ENCODE measurements at regions not wholly inside any gene's neighbourhood (a gene's known extent, or its start where the extent isn't known, plus 50 kb on each side); places are given as distances from the start of the nearest gene placed in this dataset.

- no peak for DNase-seq (ENCODE audit: low spot score)
- no peak for TF ChIP-seq CTCF (IDR thresholded peaks at IDR 0.05; ENCODE audit: extremely low read depth, insufficient read depth, missing control alignments)
- in situ Hi-C loops (cut with MboI; ENCODE audit: low pct_unique_long_range_greater_than_20kb, low sequenced_read_pairs, unreplicated experiment): no loop called here
These were observed 69.8 kb upstream of the BOC start for GRCh38 chr3:113141543-113141942.

GRCh38 chr3:113142476-113142875 is 68.9 kb upstream of the BOC start:
- in situ Hi-C loops (cut with MboI; ENCODE audit: low pct_unique_long_range_greater_than_20kb, low sequenced_read_pairs, unreplicated experiment): no loop called here
- no peak for DNase-seq (ENCODE audit: low spot score)
- no peak for TF ChIP-seq CTCF (IDR thresholded peaks at IDR 0.05; ENCODE audit: extremely low read depth, insufficient read depth, missing control alignments)

- no peak for TF ChIP-seq CTCF (IDR thresholded peaks at IDR 0.05; ENCODE audit: extremely low read depth, insufficient read depth, missing control alignments)
- DNase-seq (ENCODE audit: low spot score): no peak
- in situ Hi-C loops (cut with MboI; ENCODE audit: low pct_unique_long_range_greater_than_20kb, low sequenced_read_pairs, unreplicated experiment): no loop called here
These were observed 68.0 kb upstream of the BOC start for GRCh38 chr3:113143353-113143752.

GRCh38 chr3:113147681-113148261 is 63.6 kb upstream of the BOC start:
- no peak for DNase-seq (ENCODE audit: low spot score)
- in situ Hi-C loops (cut with MboI; ENCODE audit: low pct_unique_long_range_greater_than_20kb, low sequenced_read_pairs, unreplicated experiment): no loop called here
- TF ChIP-seq CTCF (IDR thresholded peaks at IDR 0.05; ENCODE audit: extremely low read depth, insufficient read depth, missing control alignments): no peak

- DNase-seq (ENCODE audit: low spot score): no peak
- TF ChIP-seq CTCF (IDR thresholded peaks at IDR 0.05; ENCODE audit: extremely low read depth, insufficient read depth, missing control alignments): no peak
- in situ Hi-C loops (cut with MboI; ENCODE audit: low pct_unique_long_range_greater_than_20kb, low sequenced_read_pairs, unreplicated experiment): no loop called here
These were observed 63.1 kb upstream of the BOC start for GRCh38 chr3:113148284-113148683.

GRCh38 chr3:113150250-113150649 is 61.1 kb upstream of the BOC start:
- TF ChIP-seq CTCF (IDR thresholded peaks at IDR 0.05; ENCODE audit: extremely low read depth, insufficient read depth, missing control alignments): no peak
- DNase-seq (ENCODE audit: low spot score): no peak
- in situ Hi-C loops (cut with MboI; ENCODE audit: low pct_unique_long_range_greater_than_20kb, low sequenced_read_pairs, unreplicated experiment): no loop called here
